Colonic mucosa (tissue), 4 donors: ENCODE measurements at regions not wholly inside any gene's neighbourhood (a gene's known extent, or its start where the extent isn't known, plus 50 kb on each side); places are given as distances from the start of the nearest gene placed in this dataset.

Source experiments
- DNase-seq: peaks from one replicate; pipeline ENCODE4 v3.0.0-alpha.2; 2020
- H3K27ac ChIP-seq: fragments of 200-600 bp; one replicate; pipeline ENCODE4 v1.8.0; 2021
- H3K27me3 ChIP-seq: fragments of 200-600 bp; one replicate; pipeline ENCODE4 v1.8.0; 2021
- H3K36me3 ChIP-seq: fragments of 200-600 bp; one replicate; pipeline ENCODE4 v1.8.0; 2021
- H3K4me1 ChIP-seq: fragments of 200-600 bp; one replicate; pipeline ENCODE4 v1.8.0; 2021; ENCODE audit warnings: mild to moderate bottlenecking
- H3K4me3 ChIP-seq: fragments of 200-600 bp; one replicate; pipeline ENCODE4 v1.8.0; 2021
- H3K9ac ChIP-seq, 2 donors: one replicate each; pipeline ENCODE4 v1.7.0; 2013; ENCODE audit warnings: control low read depth in 2 of 2, low read depth in 2 of 2, low read length in 2 of 2
- H3K9me3 ChIP-seq: fragments of 200-600 bp; one replicate; pipeline ENCODE4 v1.8.0; 2021
- intact Hi-C: fragments of 100-400 bp; cut with DNase I; formaldehyde crosslinking; loops from one replicate; pipeline ENCODE4 v1.14.1; 2022
- TF ChIP-seq, protein P1 (sequence below): fragments of 200-600 bp; IDR thresholded peaks from one replicate; pipeline ENCODE4 v1.8.0; 2022; ENCODE audit warnings: antibody characterized with exemption, mild to moderate bottlenecking
- donor health status: healthy.
- donor health status: DM: no; HTN: no; CAD: no.
- donor health status: DM: no; HTN: no; CAD: no.

DNA sequence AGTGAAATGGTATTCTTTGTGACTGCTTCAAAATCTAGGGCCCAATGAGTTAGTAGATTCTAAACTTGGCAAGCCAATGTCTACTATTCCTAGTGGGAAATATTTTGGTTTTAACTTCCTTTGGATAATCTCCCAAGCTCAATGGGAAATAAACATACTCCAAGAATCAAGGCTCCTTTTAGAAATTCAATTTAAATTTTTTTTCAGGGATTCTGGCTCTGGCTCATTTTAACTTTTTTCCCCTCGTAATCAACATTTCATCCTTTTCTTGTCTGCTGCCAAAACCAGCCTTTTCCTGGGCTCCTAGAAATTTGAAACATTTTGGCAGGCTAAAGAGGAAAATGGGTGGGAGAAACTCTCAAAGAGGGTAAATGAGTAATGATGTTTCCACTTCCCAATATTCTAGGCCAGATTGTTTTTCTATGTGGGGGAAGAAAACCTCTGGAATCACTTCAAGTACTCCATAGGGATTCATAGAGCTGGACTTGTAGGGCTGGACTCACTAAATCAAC, 85.6 kb upstream of the AGR3 start:
- Histone ChIP-seq H3K9ac (no peak overlapping the region), H3K27me3 (no peaks in the 10 kb centered on the region), H3K27ac (no peak overlapping the region), H3K36me3 (no peaks in the 10 kb centered on the region), H3K9me3 (no peaks in the 10 kb centered on the region), H3K4me3 (no peak overlapping the region), H3K4me1 (peaks cover 2% of the 10 kb centered on the region)
- intact Hi-C loops, result no loop called here
- DNase-seq, result no peak
- TF ChIP-seq, protein P1, sequence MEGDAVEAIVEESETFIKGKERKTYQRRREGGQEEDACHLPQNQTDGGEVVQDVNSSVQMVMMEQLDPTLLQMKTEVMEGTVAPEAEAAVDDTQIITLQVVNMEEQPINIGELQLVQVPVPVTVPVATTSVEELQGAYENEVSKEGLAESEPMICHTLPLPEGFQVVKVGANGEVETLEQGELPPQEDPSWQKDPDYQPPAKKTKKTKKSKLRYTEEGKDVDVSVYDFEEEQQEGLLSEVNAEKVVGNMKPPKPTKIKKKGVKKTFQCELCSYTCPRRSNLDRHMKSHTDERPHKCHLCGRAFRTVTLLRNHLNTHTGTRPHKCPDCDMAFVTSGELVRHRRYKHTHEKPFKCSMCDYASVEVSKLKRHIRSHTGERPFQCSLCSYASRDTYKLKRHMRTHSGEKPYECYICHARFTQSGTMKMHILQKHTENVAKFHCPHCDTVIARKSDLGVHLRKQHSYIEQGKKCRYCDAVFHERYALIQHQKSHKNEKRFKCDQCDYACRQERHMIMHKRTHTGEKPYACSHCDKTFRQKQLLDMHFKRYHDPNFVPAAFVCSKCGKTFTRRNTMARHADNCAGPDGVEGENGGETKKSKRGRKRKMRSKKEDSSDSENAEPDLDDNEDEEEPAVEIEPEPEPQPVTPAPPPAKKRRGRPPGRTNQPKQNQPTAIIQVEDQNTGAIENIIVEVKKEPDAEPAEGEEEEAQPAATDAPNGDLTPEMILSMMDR, result no peak

DNA sequence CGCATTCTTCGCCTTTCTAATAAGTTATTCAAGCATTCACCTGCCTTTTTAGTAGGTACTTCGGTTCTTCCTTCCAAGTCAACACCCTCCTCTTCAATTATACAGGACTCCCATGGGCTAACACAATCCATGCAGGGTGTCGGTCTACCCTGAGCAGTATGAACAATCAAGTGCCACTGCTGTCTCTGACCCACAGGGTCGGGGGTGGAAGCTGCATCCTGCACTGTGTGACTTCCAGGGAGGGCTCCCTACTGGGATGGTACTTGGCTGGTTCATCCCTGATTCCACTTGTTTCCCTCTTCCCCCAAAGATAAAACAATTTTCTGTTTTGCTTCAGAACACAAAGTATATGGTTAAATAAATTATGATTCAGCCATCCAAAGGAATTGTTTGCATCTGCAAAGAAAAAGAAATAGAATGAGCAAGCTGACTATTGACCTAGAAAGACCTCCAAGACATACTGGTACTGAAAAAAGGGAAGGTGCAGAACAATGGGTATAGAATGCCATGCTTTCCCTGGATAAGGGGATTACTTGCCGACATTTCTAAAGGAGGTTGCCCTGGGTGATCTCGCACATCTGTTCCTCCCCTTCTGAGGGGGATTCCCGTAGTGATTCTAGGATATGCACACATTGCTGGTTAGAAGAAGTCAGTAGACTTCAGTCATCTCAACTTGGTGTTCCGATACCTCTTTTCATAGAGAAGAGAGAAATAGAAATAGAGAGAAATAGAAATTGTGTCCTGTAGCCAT, 89.1 kb upstream of the AGR3 start:
- Histone ChIP-seq H3K9ac (no peak overlapping the region), H3K27ac (no peak overlapping the region), H3K9me3 (no peaks in the 10 kb centered on the region), H3K4me1 (no peaks in the 10 kb centered on the region), H3K4me3 (no peak overlapping the region), H3K27me3 (no peaks in the 10 kb centered on the region), H3K36me3 (no peaks in the 10 kb centered on the region)
- TF ChIP-seq, protein P1, result no peak
- intact Hi-C loops, result no loop called here
- DNase-seq, result no peak

DNA sequence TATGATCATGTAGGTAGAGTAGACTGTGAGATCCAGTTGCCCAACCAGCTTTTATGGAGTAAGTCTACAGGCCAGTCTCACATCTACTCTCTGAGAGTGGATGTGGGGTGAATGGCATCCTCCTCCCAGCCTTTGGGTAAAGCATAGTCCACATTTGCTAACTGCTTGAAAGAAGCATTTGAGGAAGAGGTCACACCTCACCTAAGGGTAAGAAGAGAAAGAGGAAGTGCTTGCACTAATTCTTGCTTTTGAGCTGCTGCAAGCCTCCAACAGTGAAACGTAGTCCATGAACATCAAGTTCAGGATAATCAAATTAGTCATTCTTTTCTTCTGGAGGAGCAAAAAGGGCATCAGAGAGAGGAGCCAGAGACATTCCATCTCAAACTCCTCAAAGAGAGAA, 93.9 kb upstream of the AGR3 start:
- no peaks in the 10 kb centered on the region for H3K9me3 ChIP-seq
- H3K4me3 ChIP-seq, result no peak overlapping the region
- H3K4me1 ChIP-seq, result peaks cover 5% of the 10 kb centered on the region
- TF ChIP-seq, protein P1, result no peak
- intact Hi-C loops, result no loop called here
- no peak for DNase-seq
- H3K27ac ChIP-seq, result no peak overlapping the region
- no peaks in the 10 kb centered on the region for H3K27me3 ChIP-seq
- no peaks in the 10 kb centered on the region for H3K36me3 ChIP-seq
- no peak overlapping the region for H3K9ac ChIP-seq

DNA sequence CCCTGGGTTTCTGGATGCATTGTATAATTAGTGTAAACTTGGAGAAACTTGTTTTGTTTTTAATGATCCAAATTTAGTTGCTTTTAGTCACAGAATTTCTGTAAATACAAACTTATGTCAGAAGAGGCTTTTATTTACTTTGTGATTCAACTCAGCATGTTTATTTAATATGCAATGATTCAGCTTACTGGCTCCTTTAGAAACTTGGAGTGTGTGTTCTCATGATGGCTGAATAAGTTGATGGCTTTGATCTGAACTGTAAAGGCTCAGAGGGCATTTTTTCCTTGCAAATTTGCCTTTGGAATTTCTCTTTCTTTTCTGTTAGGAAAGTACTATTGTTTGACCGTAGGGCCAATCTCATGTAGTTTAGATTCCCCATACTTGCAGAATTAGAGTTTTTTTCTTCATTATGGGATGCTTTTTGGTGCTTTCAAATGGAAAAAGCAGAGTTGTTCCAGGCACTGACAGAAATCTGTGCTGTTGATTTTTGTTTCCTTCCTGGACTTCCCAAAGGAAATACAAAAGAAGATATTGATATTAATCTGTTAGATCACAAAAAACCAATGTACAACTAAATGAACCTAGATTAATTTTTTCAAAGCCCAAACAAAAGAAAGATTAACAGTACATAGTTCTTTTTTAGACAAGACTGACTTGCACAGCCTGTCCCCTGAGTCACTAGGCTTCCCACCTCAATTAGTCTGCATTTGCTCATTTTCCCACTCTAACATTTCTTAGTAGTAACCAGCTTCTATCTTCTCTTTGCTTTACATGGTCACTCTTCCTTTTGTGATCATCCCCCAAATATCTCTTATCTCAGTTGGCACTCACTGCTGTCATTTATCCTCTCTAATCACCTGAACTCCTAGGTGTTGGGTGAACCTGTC, 96.8 kb upstream of the AGR3 start:
- intact Hi-C loops, result no loop called here
- no peak overlapping the region for H3K9ac ChIP-seq
- TF ChIP-seq, protein P1, result no peak

DNA sequence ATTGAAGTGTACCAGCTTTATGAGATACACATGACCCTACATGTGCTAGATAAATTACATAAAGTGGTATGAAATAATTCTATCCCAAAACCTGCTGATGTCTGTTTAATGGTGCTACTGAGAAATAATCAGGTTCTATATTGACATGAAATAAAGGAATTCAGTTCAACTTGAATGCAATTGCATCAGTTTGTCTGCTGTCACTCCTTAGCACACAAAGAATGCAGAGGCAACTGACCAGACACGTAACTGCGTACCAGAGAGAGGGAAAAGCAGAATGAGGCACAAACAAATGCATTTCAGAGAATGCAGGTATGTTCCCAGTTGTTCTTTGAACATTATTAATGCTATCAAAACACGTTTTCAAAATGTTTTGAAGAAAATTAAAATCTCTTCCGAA, 98.8 kb upstream of the AGR3 start:
- no peak overlapping the region for H3K9ac ChIP-seq
- no peaks in the 10 kb centered on the region for H3K9me3 ChIP-seq
- no peak for DNase-seq
- TF ChIP-seq, protein P1, result no peak
- no peak overlapping the region for H3K4me3 ChIP-seq
- H3K27ac ChIP-seq, result no peak overlapping the region
- intact Hi-C loops, result loop anchor here (5.0 to 10.0 kb wide), 3 partner anchors 317 to 664 kb away; partner anchors contain the start of gene AHR
- H3K4me1 ChIP-seq, result peaks cover 5% of the 10 kb centered on the region
- no peaks in the 10 kb centered on the region for H3K36me3 ChIP-seq
- no peaks in the 10 kb centered on the region for H3K27me3 ChIP-seq

More for the DNA sequence above, 96.8 kb upstream of the AGR3 start:
- Histone ChIP-seq H3K27ac (no peak overlapping the region), H3K4me1 (peaks cover 5% of the 10 kb centered on the region), H3K9me3 (no peaks in the 10 kb centered on the region), H3K4me3 (no peak overlapping the region), H3K27me3 (no peaks in the 10 kb centered on the region), H3K36me3 (no peaks in the 10 kb centered on the region)
- DNase-seq, result no peak
